ENCODE measurements at regions not wholly inside any gene's neighbourhood (a gene's known extent, or its start where the extent isn't known, plus 50 kb on each side); places are given as distances from the start of the nearest gene placed in this dataset.

- TF ChIP-seq EP300 (IDR thresholded peaks at IDR 0.05): no peak
- no peak for TF ChIP-seq CTCF (IDR thresholded peaks at IDR 0.05)
- TF ChIP-seq POLR2AphosphoS5 (IDR thresholded peaks at IDR 0.05): no peak
- no peak for TF ChIP-seq POLR2A (IDR thresholded peaks at IDR 0.05)
Measured at GRCh38 chr7:67821116-67821515, 824.5 kb downstream of the TYW1 start.

All from gastroesophageal sphincter (tissue), 3 donors.